GM08714 (cell line): ENCODE measurements at regions not wholly inside any gene's neighbourhood (a gene's known extent, or its start where the extent isn't known, plus 50 kb on each side); places are given as distances from the start of the nearest gene placed in this dataset.

ENCODE experiments used
- H3K4me3 ChIP-seq: fragments of 200-500 bp; sonication (Bioruptor generic); 2 replicates; pipeline ENCODE4 v1.5.1; 2014; ENCODE audit warnings: mild to moderate bottlenecking, low read length, inconsistent platforms
- ZNF274 ChIP-seq: IDR thresholded peaks from 2 replicates; pipeline ENCODE4 v1.6.1; 2012; ENCODE audit warnings: mild to moderate bottlenecking, low read depth, low read length

GRCh38 chr5:159385536-159385935 is 55.2 kb upstream of the IL12B start:
- TF ChIP-seq ZNF274 = no peak
- H3K4me3 ChIP-seq = no peak overlapping the region

GRCh38 chr5:159386028-159386711 is 55.9 kb upstream of the IL12B start:
- no peak for TF ChIP-seq ZNF274
- no peak overlapping the region for H3K4me3 ChIP-seq

GRCh38 chr5:159392871-159393270 is 62.6 kb upstream of the IL12B start:
- TF ChIP-seq ZNF274 = no peak
- H3K4me3 ChIP-seq = no peak overlapping the region

GRCh38 chr5:159393854-159394274 is 63.6 kb upstream of the IL12B start:
- TF ChIP-seq ZNF274 = no peak
- H3K4me3 ChIP-seq = no peak overlapping the region

- no peak overlapping the region for H3K4me3 ChIP-seq
- no peak for TF ChIP-seq ZNF274
Measured at GRCh38 chr5:159395202-159395601, 64.9 kb upstream of the IL12B start.

- H3K4me3 ChIP-seq = no peak overlapping the region
- TF ChIP-seq ZNF274 = no peak
Measured at GRCh38 chr5:159398936-159399335, 68.6 kb upstream of the IL12B start.

- H3K4me3 ChIP-seq = no peak overlapping the region
- no peak for TF ChIP-seq ZNF274
Measured at GRCh38 chr5:159400476-159400875, 70.2 kb upstream of the IL12B start.

- no peak overlapping the region for H3K4me3 ChIP-seq
- no peak for TF ChIP-seq ZNF274
Measured at GRCh38 chr5:159402311-159402710, 72.0 kb upstream of the IL12B start.

GRCh38 chr5:159402856-159403255 is 72.6 kb upstream of the IL12B start:
- TF ChIP-seq ZNF274 = no peak
- no peak overlapping the region for H3K4me3 ChIP-seq

- no peak overlapping the region for H3K4me3 ChIP-seq
- TF ChIP-seq ZNF274 = no peak
Measured at GRCh38 chr5:159403906-159404681, 73.8 kb upstream of the IL12B start.

- TF ChIP-seq ZNF274 = no peak
- no peak overlapping the region for H3K4me3 ChIP-seq
Measured at GRCh38 chr5:159405611-159406031, 75.3 kb upstream of the IL12B start.

- no peak for TF ChIP-seq ZNF274
Measured at GRCh38 chr5:159406571-159406970, 76.3 kb upstream of the IL12B start.

GRCh38 chr5:159409801-159410200 is 79.5 kb upstream of the IL12B start:
- no peak for TF ChIP-seq ZNF274
- no peak overlapping the region for H3K4me3 ChIP-seq

More at GRCh38 chr5:159406571-159406970, 76.3 kb upstream of the IL12B start:
- H3K4me3 ChIP-seq = no peak overlapping the region

GRCh38 chr5:159410480-159410879 is 80.2 kb upstream of the IL12B start:
- H3K4me3 ChIP-seq = no peak overlapping the region
- no peak for TF ChIP-seq ZNF274

- no peak for TF ChIP-seq ZNF274
- H3K4me3 ChIP-seq = no peak overlapping the region
Measured at GRCh38 chr5:159411115-159411514, 80.8 kb upstream of the IL12B start.
